ENCODE measurements at regions not wholly inside any gene's neighbourhood (a gene's known extent, or its start where the extent isn't known, plus 50 kb on each side); places are given as distances from the start of the nearest gene placed in this dataset.

GRCh38 chr10:133021963-133022775 lies 65.6 kb upstream of the ADGRA1 start:
- CTCF ChIA-PET (ENCODE audit: unreplicated experiment) = no interaction called here
- intact Hi-C loops (cut with micrococcal nuclease; ENCODE audit: unreplicated experiment) = no loop called here
- Histone ChIP-seq H3K4me2 (ENCODE audit: low read length) (no peak overlapping the region), H3K36me3 (ENCODE audit: insufficient read depth, low read length) (no peaks in the 10 kb centered on the region), H3K79me2 (ENCODE audit: insufficient read depth, low read depth, low read length) (no peaks in the 10 kb centered on the region), H3K4me3 (ENCODE audit: low read depth, low read length, poor library complexity, severe bottlenecking) (no peak overlapping the region), H4K20me1 (ENCODE audit: insufficient read depth, low read length) (no peaks in the 10 kb centered on the region), H3K27ac (ENCODE audit: low read depth, low read length, poor library complexity, severe bottlenecking) (no peak overlapping the region), H2AFZ (ENCODE audit: low read length) (no peak overlapping the region), H3K4me1 (ENCODE audit: insufficient read depth, low read length, poor library complexity, severe bottlenecking) (no peaks in the 10 kb centered on the region), H3K9me2 (ENCODE audit: insufficient read depth, low read length) (no peaks in the 10 kb centered on the region), H3K9me3 (ENCODE audit: low read length) (no peaks in the 10 kb centered on the region)
- DNase-seq (ENCODE audit: low spot score) = no peak
- POLR2A ChIA-PET = interaction anchor here (0.6 kb wide), 1 partner anchor 23 kb away, joined by 4 read pairs; no protein-coding TSS in a partner anchor
- no peak for TF ChIP-seq EZH2phosphoT487 (IDR thresholded peaks at IDR 0.05; ENCODE audit: borderline replicate concordance, low read depth, low read length)
- no peak for TF ChIP-seq CTCF (conservative IDR thresholded peaks at IDR 0.05; ENCODE audit: low read length)
- BruUV-seq (replicated peaks) = no TSS peak

DNA sequence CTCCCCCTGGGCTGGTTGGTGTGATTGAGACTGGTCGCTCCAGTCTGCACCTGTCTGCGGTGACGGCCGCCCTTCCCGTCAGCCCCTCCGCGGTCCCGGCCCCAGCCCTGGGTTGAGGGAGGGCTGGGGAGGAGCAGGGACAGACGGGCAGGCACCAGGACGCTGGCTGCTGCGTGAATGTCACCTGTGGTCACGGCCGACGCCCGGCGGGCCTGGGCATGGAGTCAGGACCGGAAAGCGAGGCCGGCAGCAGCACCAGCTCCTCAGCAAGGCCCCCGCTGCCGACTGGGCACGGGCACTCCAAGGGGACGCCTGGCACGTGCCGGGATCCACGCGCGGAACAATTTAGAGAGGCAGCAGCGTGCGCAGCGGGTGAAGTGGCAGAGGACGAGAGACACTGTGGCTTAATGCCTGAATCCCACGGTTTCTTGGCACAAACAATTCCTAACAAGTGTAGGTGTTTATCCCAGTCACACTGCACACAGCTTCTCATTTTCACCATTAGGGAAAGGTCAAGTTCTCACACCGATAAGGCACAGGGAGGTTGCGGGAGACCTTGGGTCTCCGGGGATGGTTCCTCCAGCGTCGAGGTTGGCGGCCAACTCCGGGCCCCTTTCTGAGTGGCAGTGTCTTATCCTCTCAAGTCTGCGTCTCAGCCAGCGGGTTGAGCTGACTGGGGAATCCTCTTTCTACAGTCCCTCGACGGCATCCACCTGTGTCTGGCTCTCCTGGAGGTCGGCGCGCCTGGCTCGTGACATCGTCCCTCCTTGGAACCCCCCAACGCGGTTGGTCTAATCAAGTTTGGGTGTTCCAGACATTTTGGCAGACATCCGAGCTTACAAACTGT lies 66.4 kb upstream of the ADGRA1 start:
- H3K27ac ChIP-seq (ENCODE audit: low read depth, low read length, poor library complexity, severe bottlenecking) = no peak overlapping the region
- H3K4me3 ChIP-seq (ENCODE audit: low read depth, low read length, poor library complexity, severe bottlenecking) = no peak overlapping the region
- no peaks in the 10 kb centered on the region for H3K9me2 ChIP-seq (ENCODE audit: insufficient read depth, low read length)
- H3K4me1 ChIP-seq (ENCODE audit: insufficient read depth, low read length, poor library complexity, severe bottlenecking) = no peaks in the 10 kb centered on the region
- no peaks in the 10 kb centered on the region for H3K79me2 ChIP-seq (ENCODE audit: insufficient read depth, low read depth, low read length)
- no peak overlapping the region for H2AFZ ChIP-seq (ENCODE audit: low read length)
- CTCF ChIA-PET (ENCODE audit: unreplicated experiment) = no interaction called here
- POLR2A ChIA-PET = no interaction called here
- H3K9me3 ChIP-seq (ENCODE audit: low read length) = no peaks in the 10 kb centered on the region
- no peaks in the 10 kb centered on the region for H3K36me3 ChIP-seq (ENCODE audit: insufficient read depth, low read length)
- DNase-seq (ENCODE audit: low spot score) = no peak
- H4K20me1 ChIP-seq (ENCODE audit: insufficient read depth, low read length) = no peaks in the 10 kb centered on the region
- intact Hi-C loops (cut with micrococcal nuclease; ENCODE audit: unreplicated experiment) = no loop called here
- BruUV-seq (replicated peaks) = no TSS peak
- no peak overlapping the region for H3K4me2 ChIP-seq (ENCODE audit: low read length)
- no peak for TF ChIP-seq CTCF (conservative IDR thresholded peaks at IDR 0.05; ENCODE audit: low read length)
- no peak for TF ChIP-seq EZH2phosphoT487 (IDR thresholded peaks at IDR 0.05; ENCODE audit: borderline replicate concordance, low read depth, low read length)

All from OCI-LY7 (cell line).